ENCODE measurements at regions not wholly inside any gene's neighbourhood (a gene's known extent, or its start where the extent isn't known, plus 50 kb on each side); places are given as distances from the start of the nearest gene placed in this dataset.

GRCh38 chr7:98555403-98555802 is 61.7 kb upstream of the NPTX2 start:
- Histone ChIP-seq H3K9me3 (replicated peaks; ENCODE audit: insufficient read depth, low read length) (no peaks in the 10 kb centered on the region), H3K9ac (ENCODE audit: low read length) (no peak overlapping the region), H3K79me2 (ENCODE audit: low read length) (no peaks in the 10 kb centered on the region), H2AFZ (ENCODE audit: low read length) (no peak overlapping the region), H3K9me2 (replicated peaks; ENCODE audit: insufficient read depth, low read length) (no peaks in the 10 kb centered on the region), H3K36me3 (replicated peaks; ENCODE audit: insufficient read depth, low read length) (no peaks in the 10 kb centered on the region), H3K4me2 (ENCODE audit: low read depth, low read length) (no peak overlapping the region), H3K4me1 (ENCODE audit: low read length) (no peaks in the 10 kb centered on the region), H4K20me1 (ENCODE audit: insufficient read depth, low read length) (no peaks in the 10 kb centered on the region), H3K27ac (ENCODE audit: low read length) (no peak overlapping the region), H3F3A (ENCODE audit: insufficient read depth, low read length) (no peaks in the 10 kb centered on the region), H3K4me3 (ENCODE audit: low read length) (no peak overlapping the region), H3K27me3 (replicated peaks; ENCODE audit: insufficient read depth, low read length) (no peaks in the 10 kb centered on the region)
- DNase-seq, result no peak
- no peak for TF ChIP-seq CTCF (IDR thresholded peaks at IDR 0.05; ENCODE audit: low read length)
- no peak for TF ChIP-seq EZH2phosphoT487 (IDR thresholded peaks at IDR 0.05; ENCODE audit: low read length)
- TF ChIP-seq EZH2 (optimal IDR thresholded peaks at IDR 0.05; ENCODE audit: low read depth, low read length), result no peak

- TF ChIP-seq CTCF (IDR thresholded peaks at IDR 0.05; ENCODE audit: low read length) (no peak), EZH2 (optimal IDR thresholded peaks at IDR 0.05; ENCODE audit: low read depth, low read length) (no peak), EZH2phosphoT487 (IDR thresholded peaks at IDR 0.05; ENCODE audit: low read length) (no peak)
- H3K36me3 ChIP-seq (replicated peaks; ENCODE audit: insufficient read depth, low read length), result no peaks in the 10 kb centered on the region
- no peaks in the 10 kb centered on the region for H3K27me3 ChIP-seq (replicated peaks; ENCODE audit: insufficient read depth, low read length)
- no peaks in the 10 kb centered on the region for H3F3A ChIP-seq (ENCODE audit: insufficient read depth, low read length)
- no peak overlapping the region for H3K9ac ChIP-seq (ENCODE audit: low read length)
- no peaks in the 10 kb centered on the region for H3K4me1 ChIP-seq (ENCODE audit: low read length)
- no peaks in the 10 kb centered on the region for H3K9me3 ChIP-seq (replicated peaks; ENCODE audit: insufficient read depth, low read length)
- H2AFZ ChIP-seq (ENCODE audit: low read length), result no peak overlapping the region
- no peak overlapping the region for H3K27ac ChIP-seq (ENCODE audit: low read length)
- H3K4me2 ChIP-seq (ENCODE audit: low read depth, low read length), result no peak overlapping the region
- no peaks in the 10 kb centered on the region for H3K79me2 ChIP-seq (ENCODE audit: low read length)
- H4K20me1 ChIP-seq (ENCODE audit: insufficient read depth, low read length), result no peaks in the 10 kb centered on the region
- DNase-seq, result no peak
- H3K4me3 ChIP-seq (ENCODE audit: low read length), result no peak overlapping the region
- no peaks in the 10 kb centered on the region for H3K9me2 ChIP-seq (replicated peaks; ENCODE audit: insufficient read depth, low read length)
Observed at GRCh38 chr7:98553666-98554065, 63.4 kb upstream of the NPTX2 start.

- Histone ChIP-seq H3K4me2 (ENCODE audit: low read depth, low read length) (no peak overlapping the region), H3K9me3 (replicated peaks; ENCODE audit: insufficient read depth, low read length) (no peaks in the 10 kb centered on the region), H3K27me3 (replicated peaks; ENCODE audit: insufficient read depth, low read length) (no peaks in the 10 kb centered on the region), H3F3A (ENCODE audit: insufficient read depth, low read length) (no peaks in the 10 kb centered on the region), H3K79me2 (ENCODE audit: low read length) (no peaks in the 10 kb centered on the region), H3K27ac (ENCODE audit: low read length) (no peak overlapping the region), H3K4me3 (ENCODE audit: low read length) (no peak overlapping the region), H3K36me3 (replicated peaks; ENCODE audit: insufficient read depth, low read length) (no peaks in the 10 kb centered on the region), H3K4me1 (ENCODE audit: low read length) (no peaks in the 10 kb centered on the region), H2AFZ (ENCODE audit: low read length) (no peak overlapping the region), H4K20me1 (ENCODE audit: insufficient read depth, low read length) (no peaks in the 10 kb centered on the region), H3K9ac (ENCODE audit: low read length) (no peak overlapping the region), H3K9me2 (replicated peaks; ENCODE audit: insufficient read depth, low read length) (no peaks in the 10 kb centered on the region)
- no peak for DNase-seq
- TF ChIP-seq CTCF (IDR thresholded peaks at IDR 0.05; ENCODE audit: low read length) (no peak), EZH2phosphoT487 (IDR thresholded peaks at IDR 0.05; ENCODE audit: low read length) (no peak), EZH2 (optimal IDR thresholded peaks at IDR 0.05; ENCODE audit: low read depth, low read length) (no peak)
Observed at GRCh38 chr7:98551611-98552273, 65.3 kb upstream of the NPTX2 start.

Measured in MM.1S (cell line).